ENCODE measurements at regions not wholly inside any gene's neighbourhood (a gene's known extent, or its start where the extent isn't known, plus 50 kb on each side); places are given as distances from the start of the nearest gene placed in this dataset.

DNA sequence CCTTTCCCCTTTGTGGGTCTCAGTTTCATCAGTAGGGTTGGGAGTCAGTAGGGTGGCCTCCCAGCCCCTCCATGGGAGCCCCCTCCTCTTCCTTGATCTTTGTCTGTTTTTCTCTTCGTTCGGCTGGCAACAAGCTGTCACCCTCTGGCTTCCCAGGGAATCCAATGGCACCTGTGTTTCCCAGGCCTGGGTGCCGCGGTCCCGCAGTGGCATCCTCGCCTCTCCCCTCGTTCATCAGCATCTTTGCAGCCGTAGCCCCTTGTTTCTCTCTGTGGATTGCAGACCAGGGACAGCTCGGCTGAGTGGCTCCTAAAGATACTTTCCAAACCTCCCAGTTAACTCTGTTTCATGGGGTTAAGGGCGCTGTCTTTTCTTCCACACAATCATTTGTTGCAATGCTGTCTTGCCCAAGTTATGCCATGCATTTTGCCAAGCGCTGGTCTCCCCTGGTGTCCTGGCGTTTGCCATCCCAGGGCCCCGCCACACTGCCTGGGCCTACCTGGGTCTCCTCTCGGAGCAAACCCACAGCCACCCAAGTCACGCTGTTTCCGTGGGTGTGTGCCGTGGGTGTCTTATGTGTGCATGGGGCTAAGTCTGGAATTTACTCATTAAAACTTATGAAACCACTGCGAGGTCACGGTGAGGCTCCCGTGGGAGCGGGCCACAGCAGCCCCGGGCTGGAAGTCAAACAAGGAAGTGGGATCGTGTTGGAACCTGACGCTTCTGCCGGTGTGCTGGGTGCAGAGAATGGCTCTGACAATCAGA, 189.4 kb upstream of the SHH start:
- DNase-seq (ENCODE audit: low read depth): no peak
- H3K4me3 ChIP-seq (ENCODE audit: low read depth, low read length): no peak overlapping the region

DNA sequence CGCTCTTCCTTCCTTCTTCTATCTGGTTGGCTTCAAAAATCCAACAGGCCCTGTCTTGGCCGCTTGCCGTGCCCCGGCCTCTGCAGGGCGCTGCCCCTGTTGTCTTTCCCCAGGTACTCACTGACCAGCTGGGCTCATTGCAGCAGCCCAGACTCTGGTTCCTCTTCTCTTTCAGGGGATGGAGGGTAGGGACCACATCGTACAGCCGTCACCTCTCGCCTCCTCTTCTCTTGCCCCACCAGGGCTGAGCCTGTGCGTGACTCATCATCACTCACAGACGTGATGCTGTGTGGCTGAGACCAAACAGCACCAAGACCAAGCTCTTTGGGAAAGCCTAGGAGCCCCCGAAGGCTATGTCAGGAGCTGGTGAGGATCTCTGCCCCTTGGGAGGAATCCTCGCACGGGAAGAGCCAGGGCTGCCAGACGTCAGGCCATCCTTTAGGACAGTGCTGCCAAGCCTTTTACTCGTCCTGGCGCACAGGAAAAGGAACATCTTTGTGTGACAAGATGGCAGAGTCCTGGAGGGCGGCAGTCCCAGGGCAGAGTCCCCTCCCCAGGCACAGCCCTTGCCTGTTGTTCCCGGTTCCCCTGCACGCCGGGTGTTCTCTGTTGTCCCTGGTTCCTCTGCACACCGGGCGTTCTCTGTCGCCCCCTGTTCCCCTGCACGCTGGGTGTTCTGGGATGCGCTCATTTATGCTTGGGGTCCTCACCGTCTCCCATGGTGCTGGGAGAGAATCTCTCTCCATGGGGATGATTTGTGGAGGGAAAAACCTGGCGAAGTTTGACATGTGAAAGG, 188.5 kb upstream of the SHH start:
- DNase-seq (ENCODE audit: low read depth): no peak
- H3K4me3 ChIP-seq (ENCODE audit: low read depth, low read length): no peak overlapping the region

DNA sequence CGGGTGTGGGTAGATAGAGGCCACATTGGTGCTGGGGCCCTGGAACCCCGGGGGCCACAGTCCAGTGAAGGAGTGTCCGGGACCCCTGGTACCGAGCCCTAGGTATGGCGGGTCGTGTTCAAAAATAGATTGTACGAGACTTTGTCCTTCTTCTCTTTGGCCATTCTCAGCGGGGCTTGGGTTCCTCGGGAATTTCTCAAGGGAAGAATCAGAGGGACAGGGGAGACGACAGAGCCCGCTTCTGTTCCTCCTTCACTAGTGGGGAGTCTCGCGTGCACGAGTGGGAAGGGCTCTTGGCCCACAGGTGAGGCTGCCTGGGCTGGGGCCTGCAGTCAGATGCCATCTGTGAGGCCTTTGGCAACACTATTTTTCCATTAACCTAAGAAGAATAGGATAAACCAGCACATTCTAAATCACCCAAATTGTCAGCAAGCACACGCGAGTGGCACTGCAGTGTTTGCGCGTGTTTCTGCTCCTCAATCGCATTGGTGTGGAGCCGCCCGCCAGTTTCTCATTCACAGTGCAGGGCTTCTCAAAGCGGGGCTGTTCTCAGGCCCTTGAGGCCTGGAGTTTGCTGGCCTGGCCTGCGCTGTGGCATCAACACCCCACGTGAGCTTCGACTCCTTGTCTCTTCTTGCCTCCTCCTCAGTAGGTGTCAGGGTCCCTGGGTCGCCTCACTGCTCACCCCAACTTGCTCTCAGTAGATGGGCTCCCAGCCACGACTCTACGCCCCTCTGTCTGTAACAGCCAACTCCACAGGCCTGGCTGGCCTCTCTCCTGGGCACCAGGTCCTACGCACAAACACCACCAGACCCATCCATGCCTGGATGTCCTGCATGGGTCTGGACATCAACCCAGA, 187.6 kb upstream of the SHH start:
- no peak for DNase-seq (ENCODE audit: low read depth)
- H3K4me3 ChIP-seq (ENCODE audit: low read depth, low read length): no peak overlapping the region

DNA sequence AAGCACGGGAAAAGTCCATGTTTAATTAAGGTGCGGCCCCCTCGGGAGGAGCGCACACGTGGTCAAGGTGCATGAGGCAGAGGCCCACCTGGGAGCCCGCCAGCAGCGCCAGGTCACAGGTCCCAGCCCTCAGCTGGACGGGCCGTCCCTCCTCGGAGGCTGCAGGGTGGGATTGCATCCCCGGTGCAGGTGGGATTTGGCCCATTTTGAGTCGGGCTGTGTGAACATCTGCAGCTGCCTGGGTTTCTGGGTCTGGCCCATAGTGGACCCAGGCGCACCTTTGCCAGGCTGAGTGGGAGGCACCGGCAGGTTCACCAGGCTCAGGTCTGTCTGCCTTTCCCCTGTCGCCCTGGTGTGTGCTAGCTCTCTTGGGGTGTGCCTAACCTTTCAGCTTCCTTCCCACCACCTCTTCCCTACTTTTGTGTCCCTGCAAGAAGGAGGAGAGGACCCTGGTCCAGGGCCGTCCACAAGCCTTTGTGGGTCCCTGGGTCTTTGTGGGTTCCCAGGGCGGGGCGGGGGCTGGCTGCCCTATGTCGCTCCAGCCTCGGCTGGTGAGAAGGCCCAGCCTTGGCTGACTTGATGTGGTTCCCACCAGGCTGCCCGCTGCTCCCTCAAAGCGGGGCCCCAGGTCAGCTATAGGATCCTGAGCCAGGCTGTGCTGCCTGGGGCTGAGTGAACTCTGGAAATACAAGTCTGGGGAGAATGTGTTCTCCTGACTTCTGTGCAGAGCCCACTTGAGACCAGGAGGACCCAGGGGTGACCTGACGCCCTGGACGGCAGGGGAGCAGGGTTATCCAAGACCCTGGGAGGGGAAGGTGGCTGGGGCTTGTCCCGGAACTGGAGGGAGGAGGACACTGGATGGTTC, 186.7 kb upstream of the SHH start:
- H3K4me3 ChIP-seq (ENCODE audit: low read depth, low read length): no peak overlapping the region
- no peak for DNase-seq (ENCODE audit: low read depth)

DNA sequence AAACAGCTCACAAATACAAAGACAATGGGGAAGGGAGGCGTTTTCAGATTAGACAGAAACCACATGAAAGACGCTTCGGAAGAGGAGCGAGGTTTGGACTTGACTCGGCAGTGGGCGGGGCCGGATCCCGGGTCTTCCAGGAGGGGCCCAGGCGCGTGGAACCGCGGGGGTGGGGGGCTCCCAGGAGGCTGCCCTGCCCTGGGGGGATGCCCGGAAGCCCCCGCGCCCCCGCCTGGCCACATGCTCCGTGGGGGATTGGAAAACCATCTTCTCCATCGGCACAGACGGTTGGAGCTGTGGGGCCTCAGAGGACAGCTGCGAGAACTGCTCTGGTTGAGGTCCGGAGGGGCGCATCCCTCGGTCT, 186.0 kb upstream of the SHH start:
- no peak for DNase-seq (ENCODE audit: low read depth)

DNA sequence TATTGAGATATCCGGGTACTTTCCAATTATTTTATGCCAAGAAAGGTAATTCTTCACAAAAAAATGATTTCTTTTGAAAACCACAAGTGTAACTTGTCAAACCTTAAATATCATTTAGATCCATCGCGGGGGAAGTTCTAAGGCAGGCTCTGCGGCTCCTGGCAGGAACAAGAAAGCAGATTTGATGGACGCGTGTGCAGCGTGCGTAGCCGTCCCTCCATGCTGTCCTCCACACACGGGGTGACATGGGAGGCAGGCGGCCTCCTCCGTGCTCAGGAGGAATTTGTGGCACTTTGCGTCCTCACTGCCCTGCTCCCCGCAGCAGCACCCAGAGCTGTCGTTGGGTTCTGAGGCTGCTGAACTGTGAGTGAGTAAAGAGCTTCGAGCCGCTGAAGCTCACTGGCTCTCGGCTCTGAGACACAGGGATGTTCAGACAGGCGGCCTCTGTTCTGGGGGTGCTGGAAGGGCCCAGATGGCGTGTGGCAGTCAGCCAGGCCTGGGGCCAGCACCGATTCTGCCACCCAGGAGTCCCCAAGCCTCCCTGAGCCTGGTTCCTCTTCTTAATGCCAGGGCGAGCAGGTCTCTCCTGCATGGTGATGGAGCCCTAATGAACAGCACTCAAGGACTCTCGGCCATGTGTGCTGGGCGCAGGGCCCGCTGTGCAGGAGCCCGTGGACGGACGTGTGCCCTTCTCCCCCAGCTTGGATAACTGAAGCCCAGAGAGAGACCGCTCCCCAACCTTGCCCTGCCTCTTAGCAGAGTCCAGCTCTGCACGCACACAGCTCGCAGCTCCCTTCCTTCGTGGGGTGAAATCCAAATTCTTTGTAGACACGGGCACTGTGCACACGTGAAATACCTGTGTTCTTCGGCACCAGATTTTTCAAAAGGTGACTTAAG, 185.4 kb upstream of the SHH start:
- H3K4me3 ChIP-seq (ENCODE audit: low read depth, low read length): no peak overlapping the region
- no peak for DNase-seq (ENCODE audit: low read depth)

More for the DNA sequence above, 186.0 kb upstream of the SHH start:
- H3K4me3 ChIP-seq (ENCODE audit: low read depth, low read length): no peak overlapping the region

DNA sequence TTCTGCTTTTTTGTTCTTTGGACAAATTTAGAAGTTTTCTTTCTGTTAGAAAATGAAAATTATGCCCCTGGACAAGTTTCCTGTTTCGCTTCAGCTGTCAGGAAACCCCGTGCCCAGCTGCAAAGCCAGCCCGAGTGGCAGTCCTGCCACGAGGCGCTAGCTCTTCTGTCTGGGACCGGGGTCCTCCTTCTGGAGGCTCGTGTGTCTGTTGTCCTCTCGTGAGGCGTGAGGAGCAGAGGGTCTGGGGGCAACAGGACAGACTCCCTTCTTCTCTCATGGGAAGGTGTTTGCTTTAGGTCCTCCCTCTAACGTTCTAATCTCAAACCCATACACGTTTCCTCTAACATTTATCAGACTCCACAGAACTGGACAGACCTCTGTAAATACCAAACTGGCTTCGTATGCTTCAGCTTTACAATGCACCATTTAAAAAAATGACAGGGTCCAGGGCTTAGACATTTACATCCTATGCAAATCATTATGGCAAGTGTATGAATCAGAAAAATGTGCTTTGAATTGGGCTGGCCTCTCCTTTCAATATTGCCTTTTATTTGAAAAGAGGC, 184.5 kb upstream of the SHH start:
- no peak for DNase-seq (ENCODE audit: low read depth)
- no peak overlapping the region for H3K4me3 ChIP-seq (ENCODE audit: low read depth, low read length)

DNA sequence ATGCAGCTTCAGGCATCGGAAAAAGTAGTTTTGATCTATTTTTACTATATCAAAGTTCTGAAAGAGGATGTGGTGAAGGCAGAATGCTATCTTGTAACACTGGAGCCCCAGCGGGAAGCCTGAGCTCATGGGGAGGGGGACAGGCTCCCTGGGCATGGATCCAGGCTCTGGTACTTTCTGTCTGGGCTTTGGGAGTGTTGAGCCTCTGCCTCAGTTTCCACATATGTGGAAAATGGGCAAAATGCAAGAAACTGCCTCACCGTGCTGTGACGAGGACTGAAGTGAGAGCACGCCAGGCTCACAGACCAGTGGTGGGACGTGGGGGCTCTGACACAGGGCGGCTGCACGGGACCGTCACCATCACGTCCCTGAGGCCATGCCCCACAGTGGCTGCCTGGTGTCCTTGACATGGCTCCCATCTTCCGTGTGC, 182.9 kb upstream of the SHH start:
- DNase-seq (ENCODE audit: low read depth): no peak
- no peak overlapping the region for H3K4me3 ChIP-seq (ENCODE audit: low read depth, low read length)

DNA sequence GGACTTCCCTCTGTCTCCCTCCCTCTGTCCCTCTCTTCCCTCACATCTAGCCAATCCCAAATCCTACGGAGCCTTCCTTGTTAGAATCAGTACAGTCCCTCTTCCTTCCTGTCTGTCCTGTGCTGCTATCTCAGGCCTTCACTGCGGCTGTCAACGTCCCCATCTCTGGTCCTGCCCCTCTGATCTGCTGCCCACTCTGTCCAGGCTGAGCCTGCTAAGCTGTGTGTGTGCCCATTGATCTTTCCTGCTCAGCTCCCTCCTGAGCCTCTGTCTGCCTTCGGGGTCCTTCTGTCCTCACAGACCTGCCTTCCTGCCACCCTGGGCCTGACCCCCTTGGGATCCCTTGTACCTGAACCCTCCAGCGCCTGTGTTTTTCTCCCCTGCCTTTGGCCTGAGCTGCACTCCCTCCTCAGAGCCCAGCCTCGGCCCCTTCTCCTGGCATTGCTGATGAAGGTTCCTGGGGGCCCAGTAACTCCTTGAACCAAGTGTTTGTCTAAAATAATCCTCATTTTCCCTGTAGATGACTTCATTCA, 182.1 kb upstream of the SHH start:
- no peak overlapping the region for H3K4me3 ChIP-seq (ENCODE audit: low read depth, low read length)

DNA sequence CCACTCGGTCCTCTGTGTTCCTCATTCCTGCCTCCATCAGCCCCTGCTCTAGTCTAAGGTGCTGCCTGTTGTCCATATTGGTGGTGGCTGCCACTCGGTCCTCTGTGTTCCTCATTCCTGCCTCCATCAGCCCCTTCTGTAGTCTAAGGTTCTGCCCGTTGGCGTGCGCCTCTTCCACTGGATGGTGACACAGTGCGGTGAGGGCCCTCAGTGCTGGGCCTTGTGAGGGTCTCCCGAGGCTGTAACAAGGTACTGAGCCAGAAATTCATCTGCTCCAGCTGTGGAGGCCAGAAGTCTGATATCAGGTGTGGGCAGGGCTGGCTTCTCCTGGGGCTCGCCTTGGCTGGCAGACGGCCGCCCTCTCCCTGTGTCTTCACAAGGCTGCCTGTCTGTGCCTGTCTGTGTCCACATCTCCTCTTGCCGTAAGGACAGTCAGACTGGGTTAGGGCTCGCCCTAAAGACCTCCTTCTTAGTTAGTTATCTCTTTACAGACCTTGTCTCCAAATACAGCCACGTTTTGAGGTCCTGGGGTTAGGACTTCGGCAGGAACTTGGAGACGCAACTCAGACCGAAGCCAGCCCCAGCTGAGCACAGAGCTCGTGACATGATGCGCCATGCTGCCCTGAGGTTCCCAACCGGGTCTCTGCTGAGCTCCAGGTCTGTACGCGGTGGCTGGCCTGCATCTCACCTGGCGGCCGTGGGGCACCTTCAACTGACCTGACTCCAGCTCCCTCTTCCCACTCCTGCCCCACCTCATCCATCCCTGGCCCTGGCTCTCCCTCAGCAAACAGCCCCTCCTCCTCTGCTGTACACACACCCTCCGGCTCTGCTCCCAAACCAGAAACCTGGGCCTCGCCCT, 181.4 kb upstream of the SHH start:
- no peak overlapping the region for H3K4me3 ChIP-seq (ENCODE audit: low read depth, low read length)
- DNase-seq (ENCODE audit: low read depth): no peak

More for the DNA sequence above, 182.1 kb upstream of the SHH start:
- DNase-seq (ENCODE audit: low read depth): no peak

DNA sequence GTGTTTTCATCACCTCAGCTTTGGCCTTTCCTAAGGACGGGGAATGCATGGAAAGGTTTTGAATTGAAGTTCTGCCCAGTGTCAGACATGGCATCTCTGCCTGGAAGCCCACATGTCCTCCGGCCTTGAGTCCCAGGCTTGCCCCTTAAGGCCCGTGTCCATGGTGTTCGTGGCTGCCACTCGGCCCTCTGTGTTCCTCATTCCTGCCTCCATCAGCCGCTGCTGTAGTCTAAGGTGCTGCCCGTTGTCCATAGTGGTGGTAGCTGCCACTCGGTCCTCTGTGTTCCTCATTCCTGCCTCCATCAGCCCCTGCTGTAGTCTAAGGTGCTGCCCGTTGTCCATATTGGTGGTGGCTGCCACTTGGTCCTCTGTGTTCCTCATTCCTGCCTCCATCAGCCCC, 180.7 kb upstream of the SHH start:
- no peak overlapping the region for H3K4me3 ChIP-seq (ENCODE audit: low read depth, low read length)
- DNase-seq (ENCODE audit: low read depth): no peak

DNA sequence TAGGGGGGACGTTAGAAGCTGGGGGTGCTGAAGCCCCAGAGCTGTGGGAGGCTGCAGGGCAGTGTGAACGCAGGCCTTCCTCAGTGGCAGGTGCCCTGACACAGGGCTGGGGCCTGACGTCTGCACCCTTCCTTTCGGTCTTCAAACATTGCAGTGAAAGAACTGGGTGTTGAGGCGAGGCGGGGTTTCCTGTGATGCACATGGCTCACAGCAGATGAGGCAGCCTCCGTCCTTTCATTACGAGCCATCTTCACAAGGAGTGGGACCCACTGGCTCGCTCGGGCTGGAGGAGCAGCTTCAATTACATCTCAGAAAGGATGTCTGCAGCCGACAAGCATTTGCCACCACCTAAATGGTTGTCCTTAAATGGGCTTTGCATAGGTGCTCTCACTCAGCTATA, 180.3 kb upstream of the SHH start:
- DNase-seq (ENCODE audit: low read depth): no peak
- no peak overlapping the region for H3K4me3 ChIP-seq (ENCODE audit: low read depth, low read length)

DNA sequence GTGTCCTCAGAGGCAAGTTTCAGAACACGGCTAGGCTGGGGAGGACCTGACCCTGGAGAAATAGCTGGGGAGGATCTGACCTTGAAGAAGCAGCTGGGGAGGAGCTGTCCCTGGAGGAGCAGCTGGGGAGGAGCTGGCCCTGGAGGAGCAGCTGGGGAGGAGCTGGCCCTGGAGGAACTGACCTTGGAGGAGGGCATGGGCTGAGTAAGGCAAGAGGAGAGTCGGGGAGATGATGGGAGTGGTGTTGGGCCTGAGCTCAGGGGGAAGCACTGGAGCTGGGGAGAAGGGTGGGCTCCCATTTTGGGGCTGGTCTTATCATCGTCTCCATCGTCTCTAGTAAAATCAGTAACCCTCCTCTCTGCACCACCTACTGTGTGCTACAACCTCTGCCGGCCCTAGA, 179.8 kb upstream of the SHH start:
- no peak overlapping the region for H3K4me3 ChIP-seq (ENCODE audit: low read depth, low read length)
- no peak for DNase-seq (ENCODE audit: low read depth)

DNA sequence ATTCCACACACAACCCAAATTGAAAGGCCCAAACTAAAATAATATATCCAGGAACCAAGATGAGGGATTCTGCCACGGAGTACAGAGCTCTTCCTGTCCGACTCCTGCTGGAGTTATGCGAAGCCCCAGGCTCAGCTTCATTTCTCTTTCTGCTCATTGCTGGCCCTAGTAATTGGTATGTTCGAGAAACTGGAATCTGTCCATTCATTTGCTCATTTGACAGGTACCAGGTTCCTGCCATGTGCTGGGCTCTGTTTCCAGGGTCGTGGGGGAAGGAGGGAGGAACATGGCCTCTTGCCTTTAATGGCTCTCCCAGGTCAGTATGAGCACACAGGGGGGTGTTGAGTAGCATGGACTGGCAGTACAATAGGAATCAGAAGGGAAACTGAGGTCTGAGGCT, 179.2 kb upstream of the SHH start:
- DNase-seq (ENCODE audit: low read depth): no peak

DNA sequence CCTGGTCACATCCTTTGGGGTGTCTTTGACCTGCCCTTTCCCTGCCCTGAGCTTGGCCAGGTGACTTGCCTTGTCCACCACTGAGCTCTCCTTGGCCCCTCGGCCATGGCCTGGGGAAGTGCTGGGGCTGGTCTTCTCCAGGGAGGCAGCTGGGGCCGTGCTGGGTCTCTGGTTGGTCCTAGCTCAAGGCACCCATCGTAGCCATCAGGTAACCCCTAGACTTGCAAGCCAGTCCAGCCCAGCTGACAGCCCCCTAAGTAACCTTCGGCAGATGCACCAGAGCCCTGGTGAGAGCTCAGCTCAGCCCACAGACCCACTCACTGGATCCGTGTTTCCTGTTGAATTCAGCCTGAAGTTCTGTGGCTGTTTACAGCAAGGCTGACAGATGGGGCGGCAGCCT, 176.2 kb upstream of the SHH start:
- no peak for DNase-seq (ENCODE audit: low read depth)
- no peak overlapping the region for H3K4me3 ChIP-seq (ENCODE audit: low read depth, low read length)

More for the DNA sequence above, 179.2 kb upstream of the SHH start:
- H3K4me3 ChIP-seq (ENCODE audit: low read depth, low read length): no peak overlapping the region

DNA sequence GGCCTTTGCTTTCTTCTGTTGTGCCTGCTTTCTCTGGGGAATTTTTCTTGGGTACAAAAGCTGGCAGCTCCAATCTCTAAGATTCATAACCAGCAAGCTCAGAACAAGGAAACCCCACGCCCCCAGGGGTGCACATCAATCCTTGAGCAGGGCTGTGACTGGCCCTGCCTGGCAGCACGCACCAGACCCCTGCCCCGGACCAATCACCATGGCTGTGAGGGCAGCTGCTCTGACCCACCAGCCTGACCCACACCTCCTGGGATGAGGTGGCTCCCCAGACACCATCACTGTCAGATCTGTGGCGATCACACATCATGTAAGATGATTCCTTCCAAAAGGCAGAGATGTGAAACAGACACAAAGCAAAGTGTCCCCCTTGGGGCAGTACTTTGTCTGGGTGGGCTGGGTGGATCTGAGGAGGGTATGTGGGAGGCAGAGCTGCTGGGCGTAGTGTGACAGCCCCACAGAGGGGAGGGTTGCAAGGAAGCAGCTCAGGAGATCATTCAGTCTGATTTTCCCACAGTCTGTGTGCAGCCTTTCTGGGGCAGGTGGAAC, 175.5 kb upstream of the SHH start:
- no peak for DNase-seq (ENCODE audit: low read depth)
- H3K4me3 ChIP-seq (ENCODE audit: low read depth, low read length): no peak overlapping the region
